ENCODE measurements at regions not wholly inside any gene's neighbourhood (a gene's known extent, or its start where the extent isn't known, plus 50 kb on each side); places are given as distances from the start of the nearest gene placed in this dataset.

DNA sequence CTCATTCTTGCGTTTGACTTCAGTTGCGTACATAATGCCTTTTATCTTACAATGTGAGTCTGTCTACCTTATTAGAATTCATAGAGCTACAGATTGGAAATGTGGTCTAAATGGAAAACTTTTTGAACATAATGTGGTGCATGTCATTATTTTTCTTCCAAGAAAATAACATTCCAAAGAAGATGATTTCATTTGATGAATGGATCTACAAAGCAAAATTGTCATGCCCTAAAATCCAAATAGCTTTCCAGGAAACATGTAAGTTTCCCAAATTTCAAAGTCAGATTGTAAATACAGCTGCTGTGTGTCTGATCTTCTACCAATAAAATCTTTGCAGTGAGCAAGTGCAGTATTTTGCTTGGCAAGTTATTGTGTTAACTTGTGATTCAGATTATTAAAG lies 101.8 kb upstream of the FZD8 start:
- intact Hi-C loops (cut with DNase I), result no loop called here
- H3K4me3 ChIP-seq, result no peak overlapping the region

DNA sequence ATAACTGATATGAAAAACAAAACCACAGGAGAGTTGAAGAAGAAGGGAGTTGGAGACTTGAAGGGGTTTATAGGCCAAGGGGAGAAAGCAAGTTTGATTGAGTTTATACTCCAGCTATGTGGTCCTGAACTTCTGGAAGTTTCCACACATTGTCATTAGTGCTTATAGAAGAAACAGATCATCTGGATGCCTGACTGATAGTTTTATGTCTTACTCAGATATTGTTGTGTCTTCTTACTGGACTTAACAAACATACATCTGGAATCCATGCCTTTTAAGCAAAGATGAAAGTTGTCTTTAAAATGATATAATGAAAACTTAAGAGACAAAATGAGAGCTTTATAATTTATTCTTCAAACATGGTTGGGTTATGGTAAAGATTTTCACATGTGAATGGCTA lies 101.3 kb upstream of the FZD8 start:
- Histone ChIP-seq H3K9me3 (no peaks in the 10 kb centered on the region), H3K4me3 (no peak overlapping the region), H3K4me1 (no peaks in the 10 kb centered on the region), H3K36me3 (no peaks in the 10 kb centered on the region), H3K27me3 (no peaks in the 10 kb centered on the region), H3K27ac (no peak overlapping the region)
- ATAC-seq (no peak), DNase-seq (no peak)
- TF ChIP-seq POLR2A (IDR thresholded peaks at IDR 0.05) (no peak), CTCF (IDR thresholded peaks at IDR 0.05) (no peak)
- intact Hi-C loops (cut with DNase I), result no loop called here

More for the DNA sequence above, 101.8 kb upstream of the FZD8 start:
- Histone ChIP-seq H3K9me3 (no peaks in the 10 kb centered on the region), H3K36me3 (no peaks in the 10 kb centered on the region), H3K27me3 (no peaks in the 10 kb centered on the region), H3K4me1 (no peaks in the 10 kb centered on the region), H3K27ac (no peak overlapping the region)
- DNase-seq (no peak), ATAC-seq (no peak)
- 77% methylated on average over 2 of the region's 2 CpGs for WGBS (ENCODE audit: insufficient coverage, low coverage, low lambda C conversion rate, missing lambda C conversion rate)
- TF ChIP-seq POLR2A (IDR thresholded peaks at IDR 0.05), result no peak
- TF ChIP-seq CTCF (IDR thresholded peaks at IDR 0.05), result no peak

DNA sequence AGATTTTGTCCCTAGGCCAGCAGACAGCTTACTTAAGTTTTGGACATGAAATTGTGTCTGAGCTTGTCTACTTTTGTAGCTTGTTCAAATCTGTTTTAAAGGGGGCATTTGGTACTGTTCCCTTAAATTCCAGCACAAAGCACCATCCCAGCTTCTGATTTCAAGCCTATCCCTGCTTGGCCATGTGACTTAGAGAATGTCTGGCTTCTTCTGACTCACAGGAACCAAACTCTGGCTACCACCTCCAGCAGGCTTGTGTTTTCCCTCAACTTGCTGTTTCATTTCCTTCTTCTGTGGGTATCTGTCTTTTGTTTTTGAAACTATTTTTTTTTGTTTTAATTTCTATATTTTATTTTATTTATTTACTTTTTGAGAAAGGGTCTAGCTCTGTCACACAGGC lies 97.9 kb upstream of the FZD8 start:
- Histone ChIP-seq H3K27me3 (no peaks in the 10 kb centered on the region), H3K4me3 (no peak overlapping the region), H3K9me3 (no peaks in the 10 kb centered on the region), H3K36me3 (no peaks in the 10 kb centered on the region), H3K4me1 (no peaks in the 10 kb centered on the region), H3K27ac (no peak overlapping the region)
- no peak for TF ChIP-seq POLR2A (IDR thresholded peaks at IDR 0.05)
- TF ChIP-seq CTCF (IDR thresholded peaks at IDR 0.05), result no peak
- intact Hi-C loops (cut with DNase I), result no loop called here
- no peak for ATAC-seq
- DNase-seq, result no peak

GRCh38 chr10:35735412-35735811 lies 93.3 kb upstream of the FZD8 start:
- no peak for TF ChIP-seq CTCF (IDR thresholded peaks at IDR 0.05)
- no peak for TF ChIP-seq POLR2A (IDR thresholded peaks at IDR 0.05)
- no peaks in the 10 kb centered on the region for H3K36me3 ChIP-seq
- no peak overlapping the region for H3K27ac ChIP-seq
- H3K4me3 ChIP-seq, result no peak overlapping the region
- ATAC-seq (no peak), DNase-seq (no peak)
- no peaks in the 10 kb centered on the region for H3K4me1 ChIP-seq
- WGBS (ENCODE audit: insufficient coverage, low coverage, low lambda C conversion rate, missing lambda C conversion rate), result 70% methylated on average over 3 of the region's 5 CpGs
- intact Hi-C loops (cut with DNase I), result no loop called here
- no peaks in the 10 kb centered on the region for H3K27me3 ChIP-seq
- no peaks in the 10 kb centered on the region for H3K9me3 ChIP-seq

GRCh38 chr10:35731828-35732227 lies 89.7 kb upstream of the FZD8 start:
- Histone ChIP-seq H3K27me3 (no peaks in the 10 kb centered on the region), H3K27ac (no peak overlapping the region), H3K36me3 (no peaks in the 10 kb centered on the region), H3K4me1 (no peaks in the 10 kb centered on the region), H3K9me3 (no peaks in the 10 kb centered on the region), H3K4me3 (no peak overlapping the region)
- DNase-seq (no peak), ATAC-seq (no peak)
- intact Hi-C loops (cut with DNase I), result no loop called here
- TF ChIP-seq POLR2A (IDR thresholded peaks at IDR 0.05) (no peak), CTCF (IDR thresholded peaks at IDR 0.05) (no peak)
- WGBS (ENCODE audit: insufficient coverage, low coverage, low lambda C conversion rate, missing lambda C conversion rate), result 67% methylated on average over 1 of the region's 1 CpG

All from right lobe of liver (tissue), 6 donors.